ENCODE measurements at regions not wholly inside any gene's neighbourhood (a gene's known extent, or its start where the extent isn't known, plus 50 kb on each side); places are given as distances from the start of the nearest gene placed in this dataset.

- Histone ChIP-seq H3K4me3 (replicated peaks in 1 of 3; ENCODE audit: insufficient read depth in 1 of 3, low read depth in 1 of 3, low read length in 3 of 3) (no peak overlapping the region), H3K4me2 (ENCODE audit: insufficient read depth, low read length) (no peak overlapping the region), H3K27me3 (ENCODE audit: control insufficient read depth in 2 of 2, insufficient read depth in 2 of 2, low read length in 2 of 2) (no peaks in the 10 kb centered on the region), H4K20me1 (replicated peaks; ENCODE audit: control insufficient read depth, extremely low read depth, insufficient read depth, low read length) (no peaks in the 10 kb centered on the region), H3K9me1 (replicated peaks; ENCODE audit: control insufficient read depth, extremely low read depth, insufficient read depth, low read length) (no peaks in the 10 kb centered on the region), H3K9me3 (replicated peaks; ENCODE audit: control insufficient read depth, insufficient read depth, low read length) (no peaks in the 10 kb centered on the region), H3K27ac (ENCODE audit: insufficient read depth, low read depth, low read length) (no peak overlapping the region), H3K9ac (replicated peaks; ENCODE audit: extremely low read depth, insufficient read depth, low read length) (no peak overlapping the region), H2AFZ (ENCODE audit: low read depth, low read length) (no peak overlapping the region), H3K79me2 (ENCODE audit: control insufficient read depth, insufficient read depth, low read length) (no peaks in the 10 kb centered on the region), H3K4me1 (ENCODE audit: control insufficient read depth, extremely low read depth, insufficient read depth, low read length) (no peaks in the 10 kb centered on the region), H3K36me3 (ENCODE audit: control insufficient read depth in 2 of 2, extremely low read depth in 1 of 2, insufficient read depth in 2 of 2, low read length in 2 of 2) (no peaks in the 10 kb centered on the region)
- no peak for TF ChIP-seq MYC (IDR thresholded peaks at IDR 0.05; ENCODE audit: low read depth, low read length)
- no peak for TF ChIP-seq POLR2AphosphoS5 (IDR thresholded peaks at IDR 0.05; ENCODE audit: insufficient read depth, low read depth, low read length)
- no peak for TF ChIP-seq GATA2 (IDR thresholded peaks at IDR 0.05; ENCODE audit: insufficient read depth, insufficient read length, low read depth, low read length)
- no peak for TF ChIP-seq FOS (IDR thresholded peaks at IDR 0.05; ENCODE audit: borderline replicate concordance, insufficient read depth, low read length)
- TF ChIP-seq JUN (IDR thresholded peaks at IDR 0.05; ENCODE audit: borderline replicate concordance, insufficient read depth, insufficient read length, low read depth): no peak
- TF ChIP-seq, protein P1, sequence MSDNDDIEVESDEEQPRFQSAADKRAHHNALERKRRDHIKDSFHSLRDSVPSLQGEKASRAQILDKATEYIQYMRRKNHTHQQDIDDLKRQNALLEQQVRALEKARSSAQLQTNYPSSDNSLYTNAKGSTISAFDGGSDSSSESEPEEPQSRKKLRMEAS (IDR thresholded peaks at IDR 0.05; ENCODE audit: insufficient read depth, insufficient read length): no peak
- TF ChIP-seq, protein P2, sequence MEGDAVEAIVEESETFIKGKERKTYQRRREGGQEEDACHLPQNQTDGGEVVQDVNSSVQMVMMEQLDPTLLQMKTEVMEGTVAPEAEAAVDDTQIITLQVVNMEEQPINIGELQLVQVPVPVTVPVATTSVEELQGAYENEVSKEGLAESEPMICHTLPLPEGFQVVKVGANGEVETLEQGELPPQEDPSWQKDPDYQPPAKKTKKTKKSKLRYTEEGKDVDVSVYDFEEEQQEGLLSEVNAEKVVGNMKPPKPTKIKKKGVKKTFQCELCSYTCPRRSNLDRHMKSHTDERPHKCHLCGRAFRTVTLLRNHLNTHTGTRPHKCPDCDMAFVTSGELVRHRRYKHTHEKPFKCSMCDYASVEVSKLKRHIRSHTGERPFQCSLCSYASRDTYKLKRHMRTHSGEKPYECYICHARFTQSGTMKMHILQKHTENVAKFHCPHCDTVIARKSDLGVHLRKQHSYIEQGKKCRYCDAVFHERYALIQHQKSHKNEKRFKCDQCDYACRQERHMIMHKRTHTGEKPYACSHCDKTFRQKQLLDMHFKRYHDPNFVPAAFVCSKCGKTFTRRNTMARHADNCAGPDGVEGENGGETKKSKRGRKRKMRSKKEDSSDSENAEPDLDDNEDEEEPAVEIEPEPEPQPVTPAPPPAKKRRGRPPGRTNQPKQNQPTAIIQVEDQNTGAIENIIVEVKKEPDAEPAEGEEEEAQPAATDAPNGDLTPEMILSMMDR (IDR thresholded peaks at IDR 0.05; ENCODE audit: extremely low read depth in 1 of 2, insufficient read depth in 1 of 2, low read depth in 1 of 2, low read length in 2 of 2): no peak
- TF ChIP-seq EZH2 (IDR thresholded peaks at IDR 0.05; ENCODE audit: borderline replicate concordance, low read depth, low read length, severe bottlenecking): no peak
- no peak for TF ChIP-seq POLR2A (IDR thresholded peaks at IDR 0.05; ENCODE audit: low read depth, low read length)
- FAIRE-seq (no peak), DNase-seq (ENCODE audit: low read depth, low spot score) (no peak)
- dilution Hi-C loops (cut with MboI; ENCODE audit: extremely low pct_ligation_motif_present, low sequenced_read_pairs): no loop called here
- intact Hi-C loops (cut with micrococcal nuclease): no loop called here
- no TSS peak for BruUV-seq (replicated peaks)
- CTCF ChIA-PET: no interaction called here
- POLR2A ChIA-PET: no interaction called here
These were observed 885.6 kb upstream of the ZNF722 start for GRCh38 chr7:63112764-63113712.

Measured in endothelial cell of umbilical vein (primary cell).